Spleen (tissue), 11 donors: ENCODE measurements at regions not wholly inside any gene's neighbourhood (a gene's known extent, or its start where the extent isn't known, plus 50 kb on each side); places are given as distances from the start of the nearest gene placed in this dataset.

Experiments used
- DNase-seq: peaks from one replicate; pipeline ENCODE4 v3.0.0-alpha.2; 2020
- H3K27ac ChIP-seq, 8 donors: fragments of 200-600 bp; sonication (generic) in 7 of 8; 1 replicate in 4 of 8; 2 replicates in 4 of 8; pipeline versions ENCODE4 v1.5.0 to v1.8.0; 2016 to 2021; ENCODE audit warnings: inconsistent platforms in 4 of 8, mild to moderate bottlenecking in 4 of 8, moderate library complexity in 1 of 8
- H3K27me3 ChIP-seq, 7 donors: fragments of 200-600 bp; sonication (generic) in 6 of 7; replicated peaks in 1 of 7; 1 replicate in 4 of 7; 2 replicates in 3 of 7; pipeline versions ENCODE4 v1.5.0 to v1.8.0; 2016 to 2021; ENCODE audit warnings: inconsistent platforms in 3 of 7, mild to moderate bottlenecking in 1 of 7
- H3K36me3 ChIP-seq, 6 donors: fragments of 200-600 bp; sonication (generic) in 5 of 6; 1 replicate in 4 of 6; 2 replicates in 2 of 6; pipeline versions ENCODE4 v1.5.0 to v1.8.0; 2016 to 2021; ENCODE audit warnings: inconsistent platforms in 2 of 6
- H3K4me1 ChIP-seq, 6 donors: fragments of 200-600 bp; sonication (generic) in 5 of 6; 1 replicate in 3 of 6; 2 replicates in 3 of 6; pipeline versions ENCODE4 v1.5.0 to v1.8.0; 2016 to 2021; ENCODE audit warnings: inconsistent platforms in 3 of 6
- H3K4me3 ChIP-seq, 8 donors: fragments of 200-600 bp; sonication (generic) in 7 of 8; 1 replicate in 4 of 8; 2 replicates in 4 of 8; pipeline versions ENCODE4 v1.5.0 to v1.8.0; 2016 to 2021; ENCODE audit warnings: inconsistent platforms in 4 of 8, mild to moderate bottlenecking in 4 of 8, moderate library complexity in 2 of 8
- H3K9me3 ChIP-seq, 8 donors: fragments of 200-600 bp; sonication (generic) in 7 of 8; 1 replicate in 4 of 8; 2 replicates in 4 of 8; pipeline versions ENCODE4 v1.5.0 to v1.8.0; 2016 to 2021; ENCODE audit warnings: inconsistent platforms in 4 of 8
- CTCF ChIP-seq, 11 experiments: fragments of 200-600 bp in 7 of 11; fragments of 450-650 bp in 4 of 11; sonication (generic) in 4 of 11; IDR thresholded peaks in 8 of 11; conservative IDR thresholded peaks in 3 of 11; 1 replicate in 7 of 11; 2 replicates in 4 of 11; pipeline versions ENCODE4 v1.4.0 to v1.8.0; 2016 to 2021; ENCODE audit warnings: antibody characterized with exemption in 11 of 11, inconsistent platforms in 4 of 11, mild to moderate bottlenecking in 1 of 11
- POLR2A ChIP-seq, 3 donors: fragments of 450-650 bp; IDR thresholded peaks; one replicate each; pipeline ENCODE4 v1.5.1; 2017; ENCODE audit warnings: antibody characterized with exemption in 3 of 3, mild to moderate bottlenecking in 1 of 3
- POLR2AphosphoS5 ChIP-seq, 3 donors: sonication (generic); formaldehyde crosslinking; IDR thresholded peaks; one replicate each; pipeline ENCODE4 v1.5.1; 2017; ENCODE audit warnings: antibody characterized with exemption in 3 of 3
- WGBS, 5 donors: extraction: QIAGEN DNeasy Blood & Tissue Kit in 3 of 5; methylation state at CpG; one replicate each; pipeline versions ENCODE4 v1.1.5 to v1.1.7; 2013 to 2018; 5-methylcytosine and 5-hydroxymethylcytosine counted together
- intact Hi-C: fragments of 100-400 bp; cut with DNase I; formaldehyde crosslinking; loops from one replicate; pipeline ENCODE4 v1.15.0; 2023; ENCODE audit warnings: low total_unique reads
- donor health status: healthy with polysubstance abuse.
- donor health status: DM: no; HTN: no; CAD: no; lungs with moderate emphysema.
- donor health status: DM: no; HTN: no; CAD: no.
- donor health status: Bipolar disorder and iron deficiency.
- donor health status: healthy.
- donor health status: DM: no; HTN: no; CAD: no.
- donor health status: DM: yes; HTN: yes; CAD: no.

- H3K4me3 ChIP-seq = no peak overlapping the region
- H3K4me1 ChIP-seq = no peaks in the 10 kb centered on the region
- H3K27ac ChIP-seq = no peak overlapping the region
- intact Hi-C loops = no loop called here
- no peaks in the 10 kb centered on the region for H3K9me3 ChIP-seq
- DNase-seq = no peak
- no peaks in the 10 kb centered on the region for H3K27me3 ChIP-seq
- no peaks in the 10 kb centered on the region for H3K36me3 ChIP-seq
- TF ChIP-seq CTCF (IDR thresholded peaks at IDR 0.05 in 8 of 11, conservative IDR thresholded peaks at IDR 0.05 in 3 of 11) (no peak), POLR2A (IDR thresholded peaks at IDR 0.05) (no peak), POLR2AphosphoS5 (IDR thresholded peaks at IDR 0.05) (no peak)
These were observed 60.4 kb upstream of the RGMB start for GRCh38 chr5:98713027-98713426.

- TF ChIP-seq POLR2AphosphoS5 (IDR thresholded peaks at IDR 0.05) (no peak), CTCF (IDR thresholded peaks at IDR 0.05 in 8 of 11, conservative IDR thresholded peaks at IDR 0.05 in 3 of 11) (no peak), POLR2A (IDR thresholded peaks at IDR 0.05) (no peak)
- intact Hi-C loops = no loop called here
These were observed 59.6 kb upstream of the RGMB start for GRCh38 chr5:98713856-98714255.

GRCh38 chr5:98714710-98715288 lies 58.7 kb upstream of the RGMB start:
- H3K9me3 ChIP-seq = peaks cover 0 to 12% (median 0%) of the 10 kb centered on the region in 8 donors
- 52 to 73% (median 59%) methylated on average over 3 of the region's 3 CpGs for WGBS, 5 donors
- TF ChIP-seq CTCF (IDR thresholded peaks at IDR 0.05 in 8 of 11, conservative IDR thresholded peaks at IDR 0.05 in 3 of 11) (no peak), POLR2A (IDR thresholded peaks at IDR 0.05) (no peak), POLR2AphosphoS5 (IDR thresholded peaks at IDR 0.05) (no peak)
- no peaks in the 10 kb centered on the region for H3K27me3 ChIP-seq
- no peaks in the 10 kb centered on the region for H3K36me3 ChIP-seq
- no peak overlapping the region for H3K27ac ChIP-seq
- no peak for DNase-seq
- intact Hi-C loops = no loop called here
- no peaks in the 10 kb centered on the region for H3K4me1 ChIP-seq
- H3K4me3 ChIP-seq = no peak overlapping the region

More at GRCh38 chr5:98713856-98714255, 59.6 kb upstream of the RGMB start:
- H3K36me3 ChIP-seq = no peaks in the 10 kb centered on the region
- no peak overlapping the region for H3K27ac ChIP-seq
- H3K4me3 ChIP-seq = no peak overlapping the region
- no peaks in the 10 kb centered on the region for H3K4me1 ChIP-seq
- H3K27me3 ChIP-seq = no peaks in the 10 kb centered on the region
- no peak for DNase-seq
- peaks cover 0 to 5% (median 0%) of the 10 kb centered on the region in 8 donors for H3K9me3 ChIP-seq

- no peaks in the 10 kb centered on the region for H3K36me3 ChIP-seq
- H3K27ac ChIP-seq = no peak overlapping the region
- TF ChIP-seq POLR2A (IDR thresholded peaks at IDR 0.05) (no peak), POLR2AphosphoS5 (IDR thresholded peaks at IDR 0.05) (no peak), CTCF (IDR thresholded peaks at IDR 0.05 in 8 of 11, conservative IDR thresholded peaks at IDR 0.05 in 3 of 11) (no peak)
- H3K4me3 ChIP-seq = no peak overlapping the region
- peaks cover 0 to 12% (median 0%) of the 10 kb centered on the region in 8 donors for H3K9me3 ChIP-seq
- WGBS, 5 donors = 54 to 75% (median 60%) methylated on average over 1 of the region's 1 CpG
- no peak for DNase-seq
- no peaks in the 10 kb centered on the region for H3K27me3 ChIP-seq
- no peaks in the 10 kb centered on the region for H3K4me1 ChIP-seq
- intact Hi-C loops = no loop called here
These were observed 52.1 kb upstream of the RGMB start for GRCh38 chr5:98721231-98721928.
